A673 (cell line): ENCODE measurements at regions not wholly inside any gene's neighbourhood (a gene's known extent, or its start where the extent isn't known, plus 50 kb on each side); places are given as distances from the start of the nearest gene placed in this dataset.

Experiments used
- BruUV-seq: library from RNA; stranded (reverse); fragments of 400-500 nt; replicated peaks from 2 replicates; lab custom pipeline; 2021; lab: Mats Ljungman, UMichigan
- CTCF ChIA-PET: fragments of 300-600 bp; sonication (Branson Sonifier 250); formaldehyde crosslinking; loops from one replicate; lab custom pipeline; 2022; ENCODE audit warnings: antibody characterized with exemption; lab: Charles Lee
- POLR2A ChIA-PET: fragments of 300-600 bp; sonication (Branson Sonifier 250); formaldehyde crosslinking; loops from one replicate; lab custom pipeline; 2022; ENCODE audit warnings: antibody characterized with exemption; ENCODE audit not compliant: low non-redundant PET; lab: Charles Lee
- DNase-seq: peaks from one replicate; pipeline ENCODE4 v3.0.0-alpha.2; 2015; ENCODE audit warnings: low spot score
- H3K27ac ChIP-seq: fragments of 200-600 bp; sonication (generic); 2 replicates; pipeline ENCODE4 v1.5.1; 2016; ENCODE audit warnings: mixed run types, low read depth, mild to moderate bottlenecking, mixed read lengths, antibody characterized with exemption, low read length; ENCODE audit not compliant: poor library complexity, severe bottlenecking
- H3K27me3 ChIP-seq: fragments of 200-600 bp; sonication (generic); replicated peaks from 2 replicates; pipeline ENCODE4 v1.6.1; 2017; ENCODE audit warnings: mixed run types, low read depth, mild to moderate bottlenecking, mixed read lengths, antibody characterized with exemption, low read length; ENCODE audit not compliant: insufficient read depth, poor library complexity
- H3K36me3 ChIP-seq: fragments of 200-600 bp; sonication (generic); 2 replicates; pipeline ENCODE4 v1.6.1; 2016; ENCODE audit warnings: mixed run types, mild to moderate bottlenecking, mixed read lengths, antibody characterized with exemption, low read length; ENCODE audit not compliant: insufficient read depth, poor library complexity, severe bottlenecking
- H3K4me1 ChIP-seq: fragments of 200-600 bp; sonication (generic); 2 replicates; pipeline ENCODE4 v1.6.1; 2017; ENCODE audit warnings: mixed run types, mild to moderate bottlenecking, mixed read lengths, antibody characterized with exemption, low read length; ENCODE audit not compliant: insufficient read depth, poor library complexity, severe bottlenecking
- H3K4me3 ChIP-seq: fragments of 200-600 bp; sonication (generic); 2 replicates; pipeline ENCODE4 v1.5.1; 2016; ENCODE audit warnings: low read depth, mixed run types, mild to moderate bottlenecking, mixed read lengths, low read length; ENCODE audit not compliant: poor library complexity, severe bottlenecking
- H3K9me3 ChIP-seq: fragments of 200-600 bp; sonication (generic); 2 replicates; pipeline ENCODE4 v1.6.1; 2016; ENCODE audit warnings: mixed run types, low read depth, mild to moderate bottlenecking, mixed read lengths, antibody characterized with exemption, low read length; ENCODE audit not compliant: poor library complexity, severe bottlenecking
- CTCF ChIP-seq: fragments of 300-800, 200-600 bp; sonication (generic); conservative IDR thresholded peaks from 2 replicates; pipeline ENCODE4 v1.5.1; 2017; ENCODE audit warnings: low read depth, mild to moderate bottlenecking, antibody characterized with exemption, low read length, moderate library complexity, mixed read lengths
- EZH2 ChIP-seq: fragments of 200-600 bp; sonication (generic); IDR thresholded peaks from 2 replicates; pipeline ENCODE4 v1.6.1; 2017; ENCODE audit warnings: borderline replicate concordance, low read depth, mild to moderate bottlenecking, mixed read lengths, antibody characterized with exemption, low read length; ENCODE audit not compliant: poor library complexity, severe bottlenecking
- intact Hi-C: fragments of 100-400 bp; cut with micrococcal nuclease; formaldehyde crosslinking; loops from one replicate; pipeline ENCODE4 v1.10.0; 2022; ENCODE audit not compliant: unreplicated experiment

DNA sequence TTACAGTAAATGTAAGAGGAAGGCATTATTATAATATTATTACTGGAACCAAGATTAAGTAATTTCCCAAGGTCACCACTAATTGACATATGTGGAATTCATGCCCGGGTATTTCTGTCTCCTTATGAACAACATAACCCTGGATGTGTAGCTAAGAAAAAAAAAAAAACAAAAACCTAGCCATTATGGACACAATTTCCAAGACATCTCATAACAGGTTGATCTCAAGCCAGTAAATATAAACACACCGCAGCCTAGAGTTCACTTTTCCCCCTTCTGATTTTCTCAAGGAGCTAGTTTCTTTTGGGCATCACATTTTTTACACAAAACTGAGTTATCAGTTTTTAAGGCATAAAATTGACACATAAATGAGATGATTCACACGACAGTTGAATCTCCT is 306.5 kb upstream of the RSPO3 start:
- Histone ChIP-seq H3K4me3 (no peak overlapping the region), H3K27me3 (no peaks in the 10 kb centered on the region), H3K4me1 (peaks cover 12% of the 10 kb centered on the region), H3K9me3 (no peaks in the 10 kb centered on the region), H3K36me3 (no peaks in the 10 kb centered on the region), H3K27ac (no peak overlapping the region)
- intact Hi-C loops = no loop called here
- CTCF ChIA-PET = interaction anchor here (0.6 kb wide), 1 partner anchor 180 kb away, joined by 3 read pairs; no protein-coding TSS in a partner anchor
- DNase-seq = no peak
- POLR2A ChIA-PET = no interaction called here
- TF ChIP-seq CTCF (no peak), EZH2 (no peak)
- no TSS peak for BruUV-seq

DNA sequence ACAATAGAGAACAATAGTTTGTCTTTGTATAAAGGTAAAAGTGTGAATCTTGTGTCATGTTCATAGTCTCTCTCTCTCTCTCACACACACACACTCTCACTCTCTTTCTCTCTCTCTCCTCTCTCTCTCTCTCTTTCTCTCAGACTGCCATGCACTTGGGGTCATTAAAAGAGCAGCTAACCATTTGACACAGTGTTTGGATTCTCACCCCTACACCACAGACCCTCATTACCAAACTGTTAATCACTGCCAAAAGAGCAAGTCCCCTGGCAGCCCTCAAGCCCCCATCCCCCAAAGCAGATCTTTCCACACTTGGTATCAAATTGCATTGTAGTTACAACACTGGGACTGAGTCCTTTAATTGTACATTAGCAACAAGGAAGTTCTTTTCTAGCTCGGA is 305.8 kb upstream of the RSPO3 start:
- Histone ChIP-seq H3K27ac (no peak overlapping the region), H3K4me1 (peaks cover 12% of the 10 kb centered on the region), H3K27me3 (no peaks in the 10 kb centered on the region), H3K4me3 (no peak overlapping the region), H3K36me3 (no peaks in the 10 kb centered on the region), H3K9me3 (no peaks in the 10 kb centered on the region)
- peak; percentile 37 for DNase-seq
- intact Hi-C loops = no loop called here
- TF ChIP-seq EZH2 = no peak
- TF ChIP-seq CTCF = no peak
- no TSS peak for BruUV-seq
- ChIA-PET CTCF (no interaction called here), POLR2A (no interaction called here)

DNA sequence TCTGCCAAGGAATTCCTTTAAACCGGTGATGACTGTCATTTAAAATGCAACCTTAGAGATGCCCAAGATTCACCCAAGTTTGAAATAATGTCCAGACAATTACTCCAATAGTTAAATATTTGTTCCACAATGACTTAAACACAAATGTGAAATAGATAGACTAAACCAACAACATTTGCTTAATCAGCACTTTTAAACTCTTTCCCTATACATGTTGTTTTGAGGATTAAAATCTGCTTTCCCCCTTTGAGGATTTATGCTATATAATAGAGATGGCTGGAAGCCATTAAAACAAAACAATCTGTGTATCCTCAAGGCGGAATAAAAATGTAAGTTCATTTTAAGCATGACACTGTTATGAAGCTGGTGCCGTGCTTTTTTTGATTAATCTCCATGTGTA is 297.8 kb upstream of the RSPO3 start:
- Histone ChIP-seq H3K4me1 (no peaks in the 10 kb centered on the region), H3K27me3 (no peaks in the 10 kb centered on the region), H3K27ac (no peak overlapping the region), H3K9me3 (no peaks in the 10 kb centered on the region), H3K36me3 (no peaks in the 10 kb centered on the region), H3K4me3 (no peak overlapping the region)
- ChIA-PET CTCF (no interaction called here), POLR2A (no interaction called here)
- DNase-seq = no peak
- TF ChIP-seq CTCF = no peak
- TF ChIP-seq EZH2 = no peak
- no TSS peak for BruUV-seq
- intact Hi-C loops = no loop called here
